ENCODE measurements at regions not wholly inside any gene's neighbourhood (a gene's known extent, or its start where the extent isn't known, plus 50 kb on each side); places are given as distances from the start of the nearest gene placed in this dataset.

DNA sequence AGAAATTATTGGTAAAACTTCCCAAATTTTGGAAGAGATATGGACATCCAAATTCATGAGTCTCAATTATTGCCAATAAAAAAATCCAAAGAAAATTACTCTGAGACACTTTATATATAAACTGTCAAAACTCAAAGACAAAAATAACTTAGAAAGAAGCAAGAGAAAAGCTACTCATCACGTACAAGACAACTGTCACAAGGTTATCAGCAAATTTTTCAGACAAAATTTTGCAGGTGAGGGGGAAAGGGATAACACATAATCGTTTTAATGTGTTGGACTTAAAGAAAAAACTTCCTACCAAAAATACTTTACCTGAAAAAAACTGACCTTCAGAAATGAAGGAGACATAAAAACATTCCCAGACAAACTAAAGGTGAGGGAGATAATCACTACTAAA lies 272.5 kb downstream of the THBS2 start:
- Histone ChIP-seq H3K4me2 (no peak overlapping the region), H3K79me2 (ENCODE audit: insufficient read depth) (no peaks in the 10 kb centered on the region), H3K4me1 (ENCODE audit: control insufficient read depth in 1 of 2, insufficient read depth in 2 of 2, low read depth in 1 of 2, low read length in 1 of 2) (no peaks in the 10 kb centered on the region), H4K20me1 (ENCODE audit: insufficient read depth) (no peaks in the 10 kb centered on the region), H3K9me3 (0 out of 2 replicates have a peak, but pooled peaks cover 7% of the 10 kb centered on the region), H3K9ac (no peak overlapping the region), H3F3A (replicated peaks; ENCODE audit: insufficient read depth) (no peaks in the 10 kb centered on the region), H2AFZ (ENCODE audit: low read depth) (no peak overlapping the region), H3K9me2 (no peaks in the 10 kb centered on the region; the same call in 1 of the 2 replicates), H3K4me3 (ENCODE audit: low read depth in 2 of 2, low read length in 1 of 2) (no peak overlapping the region), H3K27me3 (ENCODE audit: insufficient read depth) (no peaks in the 10 kb centered on the region), H3K27ac (ENCODE audit: low read depth in 2 of 2, low read length in 1 of 2) (no peak overlapping the region), H3K36me3 (replicated peaks in 1 of 2; ENCODE audit: control insufficient read depth in 1 of 2, insufficient read depth in 2 of 2, low read length in 1 of 2) (no peaks in the 10 kb centered on the region)
- CTCF ChIA-PET = no interaction called here
- 15% methylated on average over 2 of the region's 2 CpGs for WGBS (ENCODE audit: low lambda C conversion rate)
- POLR2A ChIA-PET = no interaction called here
- DNase-seq = no peak
- no peak for TF ChIP-seq GATA2 (CRISPR knock-in tag; IDR thresholded peaks at IDR 0.05)
- no peak for TF ChIP-seq JUND (IDR thresholded peaks at IDR 0.05)
- TF ChIP-seq YY1 (IDR thresholded peaks at IDR 0.05; ENCODE audit: low read depth) = no peak
- no peak for TF ChIP-seq ELF1 (IDR thresholded peaks at IDR 0.05)
- no peak for TF ChIP-seq EZH2phosphoT487 (IDR thresholded peaks at IDR 0.05; ENCODE audit: borderline replicate concordance, low read depth)
- TF ChIP-seq FOXJ3 (CRISPR knock-in tag; IDR thresholded peaks at IDR 0.05) = no peak
- TF ChIP-seq, protein P1, sequence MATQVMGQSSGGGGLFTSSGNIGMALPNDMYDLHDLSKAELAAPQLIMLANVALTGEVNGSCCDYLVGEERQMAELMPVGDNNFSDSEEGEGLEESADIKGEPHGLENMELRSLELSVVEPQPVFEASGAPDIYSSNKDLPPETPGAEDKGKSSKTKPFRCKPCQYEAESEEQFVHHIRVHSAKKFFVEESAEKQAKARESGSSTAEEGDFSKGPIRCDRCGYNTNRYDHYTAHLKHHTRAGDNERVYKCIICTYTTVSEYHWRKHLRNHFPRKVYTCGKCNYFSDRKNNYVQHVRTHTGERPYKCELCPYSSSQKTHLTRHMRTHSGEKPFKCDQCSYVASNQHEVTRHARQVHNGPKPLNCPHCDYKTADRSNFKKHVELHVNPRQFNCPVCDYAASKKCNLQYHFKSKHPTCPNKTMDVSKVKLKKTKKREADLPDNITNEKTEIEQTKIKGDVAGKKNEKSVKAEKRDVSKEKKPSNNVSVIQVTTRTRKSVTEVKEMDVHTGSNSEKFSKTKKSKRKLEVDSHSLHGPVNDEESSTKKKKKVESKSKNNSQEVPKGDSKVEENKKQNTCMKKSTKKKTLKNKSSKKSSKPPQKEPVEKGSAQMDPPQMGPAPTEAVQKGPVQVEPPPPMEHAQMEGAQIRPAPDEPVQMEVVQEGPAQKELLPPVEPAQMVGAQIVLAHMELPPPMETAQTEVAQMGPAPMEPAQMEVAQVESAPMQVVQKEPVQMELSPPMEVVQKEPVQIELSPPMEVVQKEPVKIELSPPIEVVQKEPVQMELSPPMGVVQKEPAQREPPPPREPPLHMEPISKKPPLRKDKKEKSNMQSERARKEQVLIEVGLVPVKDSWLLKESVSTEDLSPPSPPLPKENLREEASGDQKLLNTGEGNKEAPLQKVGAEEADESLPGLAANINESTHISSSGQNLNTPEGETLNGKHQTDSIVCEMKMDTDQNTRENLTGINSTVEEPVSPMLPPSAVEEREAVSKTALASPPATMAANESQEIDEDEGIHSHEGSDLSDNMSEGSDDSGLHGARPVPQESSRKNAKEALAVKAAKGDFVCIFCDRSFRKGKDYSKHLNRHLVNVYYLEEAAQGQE (IDR thresholded peaks at IDR 0.05; ENCODE audit: low read depth, low read length) = no peak
- TF ChIP-seq NRF1 (IDR thresholded peaks at IDR 0.05; ENCODE audit: low read depth, low read length) = no peak
- TF ChIP-seq, protein P2, sequence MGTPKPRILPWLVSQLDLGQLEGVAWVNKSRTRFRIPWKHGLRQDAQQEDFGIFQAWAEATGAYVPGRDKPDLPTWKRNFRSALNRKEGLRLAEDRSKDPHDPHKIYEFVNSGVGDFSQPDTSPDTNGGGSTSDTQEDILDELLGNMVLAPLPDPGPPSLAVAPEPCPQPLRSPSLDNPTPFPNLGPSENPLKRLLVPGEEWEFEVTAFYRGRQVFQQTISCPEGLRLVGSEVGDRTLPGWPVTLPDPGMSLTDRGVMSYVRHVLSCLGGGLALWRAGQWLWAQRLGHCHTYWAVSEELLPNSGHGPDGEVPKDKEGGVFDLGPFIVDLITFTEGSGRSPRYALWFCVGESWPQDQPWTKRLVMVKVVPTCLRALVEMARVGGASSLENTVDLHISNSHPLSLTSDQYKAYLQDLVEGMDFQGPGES (IDR thresholded peaks at IDR 0.05; ENCODE audit: low read depth, low read length) = no peak
- TF ChIP-seq, protein P3, sequence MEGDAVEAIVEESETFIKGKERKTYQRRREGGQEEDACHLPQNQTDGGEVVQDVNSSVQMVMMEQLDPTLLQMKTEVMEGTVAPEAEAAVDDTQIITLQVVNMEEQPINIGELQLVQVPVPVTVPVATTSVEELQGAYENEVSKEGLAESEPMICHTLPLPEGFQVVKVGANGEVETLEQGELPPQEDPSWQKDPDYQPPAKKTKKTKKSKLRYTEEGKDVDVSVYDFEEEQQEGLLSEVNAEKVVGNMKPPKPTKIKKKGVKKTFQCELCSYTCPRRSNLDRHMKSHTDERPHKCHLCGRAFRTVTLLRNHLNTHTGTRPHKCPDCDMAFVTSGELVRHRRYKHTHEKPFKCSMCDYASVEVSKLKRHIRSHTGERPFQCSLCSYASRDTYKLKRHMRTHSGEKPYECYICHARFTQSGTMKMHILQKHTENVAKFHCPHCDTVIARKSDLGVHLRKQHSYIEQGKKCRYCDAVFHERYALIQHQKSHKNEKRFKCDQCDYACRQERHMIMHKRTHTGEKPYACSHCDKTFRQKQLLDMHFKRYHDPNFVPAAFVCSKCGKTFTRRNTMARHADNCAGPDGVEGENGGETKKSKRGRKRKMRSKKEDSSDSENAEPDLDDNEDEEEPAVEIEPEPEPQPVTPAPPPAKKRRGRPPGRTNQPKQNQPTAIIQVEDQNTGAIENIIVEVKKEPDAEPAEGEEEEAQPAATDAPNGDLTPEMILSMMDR (IDR thresholded peaks at IDR 0.05) = no peak

DNA sequence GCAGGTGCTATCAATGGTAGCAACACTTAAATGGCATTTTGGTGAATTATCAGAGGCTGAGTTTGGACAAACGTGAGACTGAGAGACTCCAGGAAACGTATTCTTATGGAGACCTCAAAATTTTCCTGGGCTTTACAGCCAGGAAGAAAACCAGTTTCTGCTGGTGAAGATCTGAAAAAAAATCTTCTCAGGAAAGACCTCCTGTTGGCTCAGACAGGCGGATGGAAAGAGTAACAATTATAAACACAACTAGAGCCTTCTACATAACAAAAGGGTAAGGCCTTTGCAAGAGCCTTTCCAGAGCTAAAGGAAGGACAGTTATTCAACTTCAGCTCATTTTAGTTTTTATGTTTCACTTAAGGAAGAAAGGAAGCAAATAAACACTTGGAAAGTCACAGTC lies 274.4 kb downstream of the THBS2 start:
- no peaks in the 10 kb centered on the region for H4K20me1 ChIP-seq (ENCODE audit: insufficient read depth)
- ChIA-PET CTCF (no interaction called here), POLR2A (no interaction called here)
- no peaks in the 10 kb centered on the region for H3K79me2 ChIP-seq (ENCODE audit: insufficient read depth)
- H3F3A ChIP-seq (replicated peaks; ENCODE audit: insufficient read depth) = no peaks in the 10 kb centered on the region
- H3K27ac ChIP-seq (ENCODE audit: low read depth in 2 of 2, low read length in 1 of 2) = no peak overlapping the region
- no peak for DNase-seq
- H3K36me3 ChIP-seq (replicated peaks in 1 of 2; ENCODE audit: control insufficient read depth in 1 of 2, insufficient read depth in 2 of 2, low read length in 1 of 2) = no peaks in the 10 kb centered on the region
- 9% methylated on average over 3 of the region's 3 CpGs for WGBS (ENCODE audit: low lambda C conversion rate)
- H3K4me1 ChIP-seq (ENCODE audit: control insufficient read depth in 1 of 2, insufficient read depth in 2 of 2, low read depth in 1 of 2, low read length in 1 of 2) = no peaks in the 10 kb centered on the region
- H3K9me2 ChIP-seq = no peaks in the 10 kb centered on the region; the same call in 1 of the 2 replicates
- H3K4me3 ChIP-seq (ENCODE audit: low read depth in 2 of 2, low read length in 1 of 2) = no peak overlapping the region
- no peak overlapping the region for H2AFZ ChIP-seq (ENCODE audit: low read depth)
- H3K4me2 ChIP-seq = no peak overlapping the region
- no peaks in the 10 kb centered on the region for H3K27me3 ChIP-seq (ENCODE audit: insufficient read depth)
- H3K9me3 ChIP-seq = 0 out of 2 replicates have a peak, but pooled peaks cover 7% of the 10 kb centered on the region
- H3K9ac ChIP-seq = no peak overlapping the region
- TF ChIP-seq NRF1 (IDR thresholded peaks at IDR 0.05; ENCODE audit: low read depth, low read length) (no peak), FOXJ3 (CRISPR knock-in tag; IDR thresholded peaks at IDR 0.05) (no peak), TCF12 (IDR thresholded peaks at IDR 0.05) (no peak), RCOR1 (IDR thresholded peaks at IDR 0.05; ENCODE audit: low read length) (no peak), ELF1 (IDR thresholded peaks at IDR 0.05) (no peak), FOSL2 (IDR thresholded peaks at IDR 0.05; ENCODE audit: borderline replicate concordance, low read depth) (no peak), GABPA (IDR thresholded peaks at IDR 0.05; ENCODE audit: low read depth) (no peak), TAF1 (IDR thresholded peaks at IDR 0.05; ENCODE audit: borderline replicate concordance, low read depth, low read length) (no peak), SMC3 (IDR thresholded peaks at IDR 0.05; ENCODE audit: low read depth, low read length) (no peak)
- TF ChIP-seq, protein P4, sequence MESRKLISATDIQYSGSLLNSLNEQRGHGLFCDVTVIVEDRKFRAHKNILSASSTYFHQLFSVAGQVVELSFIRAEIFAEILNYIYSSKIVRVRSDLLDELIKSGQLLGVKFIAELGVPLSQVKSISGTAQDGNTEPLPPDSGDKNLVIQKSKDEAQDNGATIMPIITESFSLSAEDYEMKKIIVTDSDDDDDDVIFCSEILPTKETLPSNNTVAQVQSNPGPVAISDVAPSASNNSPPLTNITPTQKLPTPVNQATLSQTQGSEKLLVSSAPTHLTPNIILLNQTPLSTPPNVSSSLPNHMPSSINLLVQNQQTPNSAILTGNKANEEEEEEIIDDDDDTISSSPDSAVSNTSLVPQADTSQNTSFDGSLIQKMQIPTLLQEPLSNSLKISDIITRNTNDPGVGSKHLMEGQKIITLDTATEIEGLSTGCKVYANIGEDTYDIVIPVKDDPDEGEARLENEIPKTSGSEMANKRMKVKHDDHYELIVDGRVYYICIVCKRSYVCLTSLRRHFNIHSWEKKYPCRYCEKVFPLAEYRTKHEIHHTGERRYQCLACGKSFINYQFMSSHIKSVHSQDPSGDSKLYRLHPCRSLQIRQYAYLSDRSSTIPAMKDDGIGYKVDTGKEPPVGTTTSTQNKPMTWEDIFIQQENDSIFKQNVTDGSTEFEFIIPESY (IDR thresholded peaks at IDR 0.05; ENCODE audit: borderline replicate concordance, low read depth) = no peak
- TF ChIP-seq, protein P3 (IDR thresholded peaks at IDR 0.05) = no peak
